Kidney (tissue), 13 donors: ENCODE measurements at regions not wholly inside any gene's neighbourhood (a gene's known extent, or its start where the extent isn't known, plus 50 kb on each side); places are given as distances from the start of the nearest gene placed in this dataset.
"Not testable (repeated sequence)": the region's sequence is repeated elsewhere in the genome, so short reads cannot be mapped to it uniquely, and the experiment has no call there.

Experiments used
- DNase-seq, 5 donors: peaks; one replicate each; pipeline ENCODE4 v3.0.0-alpha.2; 2013 to 2020
- FAIRE-seq: peaks from 2 replicates; lab custom pipeline; 2012; peaks lifted over from hg19 to GRCh38; lab: Jason Lieb, UNC
- H3K27ac ChIP-seq, 2 donors: one replicate each; pipeline ENCODE4 v1.7.0; 2013; ENCODE audit warnings: low read depth in 2 of 2, low read length in 2 of 2, inconsistent platforms in 1 of 2
- H3K27me3 ChIP-seq: one replicate; pipeline ENCODE4 v1.7.1; 2013; ENCODE audit warnings: low read length, inconsistent platforms; ENCODE audit not compliant: control insufficient read depth, insufficient read depth
- H3K36me3 ChIP-seq, 3 donors: one replicate each; pipeline versions ENCODE4 v1.7.0 to v1.7.1; 2013; ENCODE audit warnings: low read length in 3 of 3, control low read depth in 1 of 3, inconsistent platforms in 1 of 3; ENCODE audit not compliant: insufficient read depth in 3 of 3, control insufficient read depth in 2 of 3
- H3K4me1 ChIP-seq, 3 donors: one replicate each; pipeline versions ENCODE4 v1.7.0 to v1.7.1; 2013; ENCODE audit warnings: low read length in 3 of 3, inconsistent platforms in 1 of 3, low read depth in 1 of 3; ENCODE audit not compliant: control insufficient read depth in 2 of 3, insufficient read depth in 2 of 3
- H3K4me3 ChIP-seq, 3 donors: one replicate each; pipeline versions ENCODE4 v1.7.0 to v1.8.1; 2013; ENCODE audit warnings: low read length in 3 of 3, control low read depth in 1 of 3, inconsistent platforms in 1 of 3
- H3K9ac ChIP-seq, 3 donors: one replicate each; pipeline versions ENCODE4 v1.7.0 to v1.7.1; 2013; ENCODE audit warnings: low read length in 3 of 3, control low read depth in 1 of 3, inconsistent platforms in 1 of 3
- H3K9me3 ChIP-seq, 3 donors: one replicate each; pipeline versions ENCODE4 v1.7.0 to v1.7.1; 2013; ENCODE audit warnings: low read length in 3 of 3, control low read depth in 1 of 3, inconsistent platforms in 1 of 3; ENCODE audit not compliant: control insufficient read depth in 2 of 3, insufficient read depth in 1 of 3
- intact Hi-C: fragments of 100-400 bp; cut with DNase I; formaldehyde crosslinking; loops from one replicate; pipeline ENCODE4 v1.11.1; 2022
- TF ChIP-seq, protein P1 (sequence below): IDR thresholded peaks from 3 replicates; pipeline ENCODE4 v1.5.1; 2012; ENCODE audit warnings: mild to moderate bottlenecking, moderate library complexity, borderline replicate concordance; ENCODE audit not compliant: insufficient read depth; ENCODE audit errors: extremely low read depth
- donor health status: control.
- donor health status: control.
- donor health status: control.
- donor health status: control.
- donor health status: control.
- donor health status: DM: yes; HTN: yes; CAD: no.
- donor health status: Normal renal cell carcinoma (clear cell type).

DNA sequence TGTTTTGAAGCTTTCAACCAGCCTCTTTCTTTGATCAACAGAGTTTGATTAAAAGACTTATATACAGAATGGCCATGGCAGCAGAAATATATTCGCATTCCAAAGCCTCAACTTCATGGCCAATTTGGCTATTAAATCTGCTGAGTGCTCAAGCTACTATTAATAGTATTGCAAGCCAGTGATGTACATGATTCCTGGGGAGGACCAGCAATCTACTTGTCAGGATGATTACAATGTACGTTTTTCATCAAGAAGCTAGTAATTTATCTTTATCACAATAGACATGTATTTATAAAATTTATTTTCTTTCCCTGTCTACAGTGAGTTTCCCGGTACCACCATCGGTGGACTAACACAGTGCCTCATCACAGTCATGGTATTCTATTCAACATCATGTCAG is 515.5 kb downstream of the AMY1C start:
- intact Hi-C loops = no loop called here
- FAIRE-seq (no peak), DNase-seq (no peak)
- TF ChIP-seq, protein P1, sequence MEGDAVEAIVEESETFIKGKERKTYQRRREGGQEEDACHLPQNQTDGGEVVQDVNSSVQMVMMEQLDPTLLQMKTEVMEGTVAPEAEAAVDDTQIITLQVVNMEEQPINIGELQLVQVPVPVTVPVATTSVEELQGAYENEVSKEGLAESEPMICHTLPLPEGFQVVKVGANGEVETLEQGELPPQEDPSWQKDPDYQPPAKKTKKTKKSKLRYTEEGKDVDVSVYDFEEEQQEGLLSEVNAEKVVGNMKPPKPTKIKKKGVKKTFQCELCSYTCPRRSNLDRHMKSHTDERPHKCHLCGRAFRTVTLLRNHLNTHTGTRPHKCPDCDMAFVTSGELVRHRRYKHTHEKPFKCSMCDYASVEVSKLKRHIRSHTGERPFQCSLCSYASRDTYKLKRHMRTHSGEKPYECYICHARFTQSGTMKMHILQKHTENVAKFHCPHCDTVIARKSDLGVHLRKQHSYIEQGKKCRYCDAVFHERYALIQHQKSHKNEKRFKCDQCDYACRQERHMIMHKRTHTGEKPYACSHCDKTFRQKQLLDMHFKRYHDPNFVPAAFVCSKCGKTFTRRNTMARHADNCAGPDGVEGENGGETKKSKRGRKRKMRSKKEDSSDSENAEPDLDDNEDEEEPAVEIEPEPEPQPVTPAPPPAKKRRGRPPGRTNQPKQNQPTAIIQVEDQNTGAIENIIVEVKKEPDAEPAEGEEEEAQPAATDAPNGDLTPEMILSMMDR = no peak
- no peak overlapping the region for H3K27ac ChIP-seq
- H3K4me3 ChIP-seq = no peak overlapping the region
- no peaks in the 10 kb centered on the region for H3K27me3 ChIP-seq
- H3K9me3 ChIP-seq = no peaks in the 10 kb centered on the region
- H3K36me3 ChIP-seq = no peaks in the 10 kb centered on the region
- no peaks in the 10 kb centered on the region for H3K4me1 ChIP-seq
- H3K9ac ChIP-seq = no peak overlapping the region

DNA sequence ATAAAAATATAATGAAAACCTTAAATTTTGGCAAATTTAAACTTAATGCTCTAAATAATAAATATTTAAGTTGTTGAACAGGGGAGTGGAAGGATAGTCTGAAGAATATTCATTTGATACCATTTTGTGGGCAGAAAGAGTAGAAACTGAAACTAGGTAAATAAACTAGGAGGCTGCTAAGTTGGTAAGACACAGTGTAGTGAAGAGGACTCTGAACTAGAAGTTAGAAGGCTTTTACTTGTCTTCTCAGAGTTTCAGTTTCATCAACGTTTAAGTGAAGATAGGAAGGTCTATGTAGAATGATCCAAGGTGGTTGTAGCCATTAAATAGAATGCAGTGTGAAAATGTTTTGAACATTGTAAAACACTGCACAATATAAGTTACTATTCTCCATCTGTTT is 516.9 kb downstream of the AMY1C start:
- Histone ChIP-seq H3K27me3 (no peaks in the 10 kb centered on the region), H3K36me3 (no peaks in the 10 kb centered on the region), H3K9ac (no peak overlapping the region), H3K4me1 (no peaks in the 10 kb centered on the region), H3K4me3 (no peak overlapping the region), H3K9me3 (no peaks in the 10 kb centered on the region), H3K27ac (no peak overlapping the region)
- DNase-seq = no peak
- FAIRE-seq = no peak
- intact Hi-C loops = no loop called here
- TF ChIP-seq, protein P1 = no peak

DNA sequence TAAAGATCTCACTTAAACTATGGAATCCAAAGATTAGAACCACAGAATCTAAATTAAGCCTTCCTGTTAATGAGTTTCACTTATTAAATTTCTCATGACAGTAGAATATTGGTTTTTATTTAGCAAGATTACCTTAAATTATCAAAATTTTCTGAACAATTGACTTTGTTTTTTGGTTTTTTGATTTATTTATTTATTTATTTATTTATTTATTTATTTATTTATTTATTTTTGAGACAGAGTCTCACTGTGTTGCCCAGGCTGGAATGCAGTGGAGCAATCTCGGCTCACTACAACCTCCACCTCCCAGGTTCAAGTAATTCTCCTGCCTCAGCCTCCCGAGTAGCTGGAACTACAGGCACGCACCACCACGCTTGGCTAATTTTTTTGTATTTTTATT is 538.6 kb downstream of the AMY1C start:
- H3K4me1 ChIP-seq, intact Hi-C loops, DNase-seq, H3K27me3 ChIP-seq, H3K27ac ChIP-seq, H3K4me3 ChIP-seq, FAIRE-seq, H3K9ac ChIP-seq, H3K9me3 ChIP-seq, H3K36me3 ChIP-seq: not testable (repeated sequence)

DNA sequence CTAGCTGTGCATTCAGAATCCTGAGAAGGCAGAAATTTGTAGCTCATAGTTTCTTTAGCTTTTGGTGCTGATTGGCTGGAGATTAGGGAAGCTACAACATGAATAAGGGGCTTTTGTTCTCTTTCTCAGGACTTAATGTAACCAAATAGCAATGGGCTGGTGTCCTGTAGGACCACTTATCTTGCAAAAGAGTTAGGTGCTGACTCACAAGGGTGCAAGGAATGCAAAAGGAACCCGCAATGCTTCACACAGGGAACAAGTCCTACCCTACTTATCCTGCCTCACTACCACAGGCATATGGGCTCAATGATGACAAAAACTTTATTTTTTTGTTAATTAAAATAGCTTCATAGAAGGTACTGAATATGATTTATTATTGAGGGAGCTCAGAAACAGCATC is 541.5 kb downstream of the AMY1C start:
- Histone ChIP-seq H3K36me3 (no peaks in the 10 kb centered on the region), H3K4me1 (no peaks in the 10 kb centered on the region), H3K27me3 (no peaks in the 10 kb centered on the region), H3K4me3 (no peak overlapping the region), H3K9me3 (no peaks in the 10 kb centered on the region), H3K9ac (no peak overlapping the region), H3K27ac (no peak overlapping the region)
- FAIRE-seq = no peak
- intact Hi-C loops = no loop called here
- TF ChIP-seq, protein P1 = no peak
- DNase-seq = no peak
